Mucosa of rectum (tissue), 2 donors: ENCODE measurements at regions not wholly inside any gene's neighbourhood (a gene's known extent, or its start where the extent isn't known, plus 50 kb on each side); places are given as distances from the start of the nearest gene placed in this dataset.

Experiments
- H3K27ac ChIP-seq, 2 donors: one replicate each; pipeline ENCODE4 v1.7.0; 2013; ENCODE audit warnings: inconsistent platforms in 2 of 2, low read depth in 2 of 2, low read length in 2 of 2
- H3K27me3 ChIP-seq, 2 donors: one replicate each; pipeline ENCODE4 v1.7.0; 2013; ENCODE audit warnings: low read length in 2 of 2; ENCODE audit not compliant: control insufficient read depth in 2 of 2, insufficient read depth in 2 of 2
- H3K36me3 ChIP-seq, 2 donors: one replicate each; pipeline ENCODE4 v1.7.0; 2013; ENCODE audit warnings: low read length in 2 of 2; ENCODE audit not compliant: control insufficient read depth in 2 of 2, insufficient read depth in 2 of 2
- H3K4me1 ChIP-seq, 2 donors: one replicate each; pipeline ENCODE4 v1.7.0; 2013; ENCODE audit warnings: low read length in 2 of 2, mild to moderate bottlenecking in 1 of 2; ENCODE audit not compliant: control insufficient read depth in 2 of 2, insufficient read depth in 2 of 2
- H3K4me3 ChIP-seq, 2 donors: one replicate each; pipeline ENCODE4 v1.7.0; 2013; ENCODE audit warnings: low read length in 2 of 2
- H3K9ac ChIP-seq, 2 donors: one replicate each; pipeline ENCODE4 v1.7.0; 2013; ENCODE audit warnings: low read length in 2 of 2, low read depth in 1 of 2, mild to moderate bottlenecking in 1 of 2
- H3K9me3 ChIP-seq, 2 donors: one replicate each; pipeline ENCODE4 v1.7.0; 2013; ENCODE audit warnings: low read length in 2 of 2; ENCODE audit not compliant: control insufficient read depth in 2 of 2
- donor health status: healthy.
- donor health status: Normal muscosa, but diverticular disease.

DNA sequence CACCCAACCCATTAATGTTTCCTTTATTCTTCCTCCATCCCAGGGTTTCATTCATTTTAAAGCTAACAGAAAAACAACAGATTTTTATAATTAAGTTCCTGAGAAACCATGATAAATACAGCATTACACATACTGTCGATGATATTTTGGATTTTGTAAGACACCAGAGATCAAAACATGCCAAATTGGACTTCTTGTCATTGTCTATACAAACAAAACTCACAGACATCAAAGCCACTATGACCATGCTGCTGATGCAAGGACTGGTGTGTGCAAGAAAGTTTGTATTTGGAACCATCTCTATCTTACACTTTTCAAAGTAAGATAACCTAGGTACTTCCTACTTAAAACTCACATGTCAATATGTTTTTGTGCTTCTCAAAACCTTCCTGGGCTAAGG lies 294.0 kb upstream of the UGT8 start:
- H3K27me3 ChIP-seq, result no peaks in the 10 kb centered on the region
- no peak overlapping the region for H3K27ac ChIP-seq
- H3K36me3 ChIP-seq, result no peaks in the 10 kb centered on the region
- H3K9ac ChIP-seq, result no peak overlapping the region
- no peaks in the 10 kb centered on the region for H3K9me3 ChIP-seq
- H3K4me3 ChIP-seq, result no peak overlapping the region
- no peaks in the 10 kb centered on the region for H3K4me1 ChIP-seq

DNA sequence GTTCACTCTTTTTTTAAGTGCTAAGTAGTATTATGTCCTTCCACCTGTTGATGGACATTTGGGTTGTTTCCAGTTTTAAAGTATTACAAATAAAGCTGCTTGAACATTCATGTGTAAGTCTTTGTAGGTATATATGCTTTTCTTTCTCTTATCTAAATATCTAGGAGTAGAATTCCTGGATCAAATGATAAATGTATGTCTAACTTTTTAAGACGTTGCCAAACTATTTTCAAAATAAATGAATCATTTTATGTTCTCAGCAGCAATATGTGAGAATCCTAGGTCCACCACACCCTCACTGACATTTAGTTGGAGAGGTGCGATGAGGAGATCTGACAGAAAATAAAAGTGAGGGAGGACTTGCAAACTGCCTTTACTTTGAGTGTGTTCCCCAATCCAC lies 291.7 kb upstream of the UGT8 start:
- Histone ChIP-seq H3K27ac (no peak overlapping the region), H3K4me3 (no peak overlapping the region), H3K4me1 (no peaks in the 10 kb centered on the region), H3K36me3 (no peaks in the 10 kb centered on the region), H3K9me3 (no peaks in the 10 kb centered on the region), H3K27me3 (no peaks in the 10 kb centered on the region), H3K9ac (no peak overlapping the region)

GRCh38 chr4:114310296-114310925 lies 288.2 kb upstream of the UGT8 start:
- H3K4me1 ChIP-seq, result no peaks in the 10 kb centered on the region
- no peak overlapping the region for H3K27ac ChIP-seq
- H3K4me3 ChIP-seq, result no peak overlapping the region
- no peaks in the 10 kb centered on the region for H3K9me3 ChIP-seq
- H3K9ac ChIP-seq, result no peak overlapping the region
- no peaks in the 10 kb centered on the region for H3K27me3 ChIP-seq
- H3K36me3 ChIP-seq, result no peaks in the 10 kb centered on the region

GRCh38 chr4:114311787-114312186 lies 286.8 kb upstream of the UGT8 start:
- Histone ChIP-seq H3K9ac (no peak overlapping the region), H3K27me3 (no peaks in the 10 kb centered on the region), H3K36me3 (no peaks in the 10 kb centered on the region), H3K27ac (no peak overlapping the region), H3K4me1 (no peaks in the 10 kb centered on the region), H3K4me3 (no peak overlapping the region), H3K9me3 (no peaks in the 10 kb centered on the region)

- Histone ChIP-seq H3K27me3 (no peaks in the 10 kb centered on the region), H3K4me3 (no peak overlapping the region), H3K27ac (no peak overlapping the region), H3K36me3 (no peaks in the 10 kb centered on the region), H3K4me1 (no peaks in the 10 kb centered on the region), H3K9ac (no peak overlapping the region), H3K9me3 (no peaks in the 10 kb centered on the region)
Observed at GRCh38 chr4:114312338-114312737, 286.3 kb upstream of the UGT8 start.

DNA sequence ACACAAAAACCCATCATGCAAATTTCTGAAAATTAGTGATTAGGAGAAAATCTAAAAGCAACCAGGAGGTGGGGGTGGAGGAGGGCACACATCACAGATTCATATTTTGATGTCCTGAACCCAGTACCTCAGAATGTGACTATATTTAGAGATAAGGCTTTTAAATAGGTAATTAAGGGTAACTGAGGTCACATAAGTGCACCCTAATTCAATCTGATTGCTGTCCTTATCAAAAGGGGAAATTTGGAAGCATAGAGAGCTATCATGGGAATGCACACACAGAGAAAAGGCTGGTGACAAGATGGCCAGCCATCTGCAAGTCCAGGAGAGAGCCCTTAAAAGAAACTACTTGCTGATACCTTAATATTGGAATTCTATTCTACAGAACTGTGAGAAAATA lies 281.8 kb upstream of the UGT8 start:
- no peaks in the 10 kb centered on the region for H3K27me3 ChIP-seq
- H3K4me3 ChIP-seq, result no peak overlapping the region
- H3K27ac ChIP-seq, result no peak overlapping the region
- H3K9me3 ChIP-seq, result no peaks in the 10 kb centered on the region
- no peaks in the 10 kb centered on the region for H3K4me1 ChIP-seq
- no peak overlapping the region for H3K9ac ChIP-seq
- H3K36me3 ChIP-seq, result no peaks in the 10 kb centered on the region

- Histone ChIP-seq H3K9me3 (no peaks in the 10 kb centered on the region), H3K9ac (no peak overlapping the region), H3K4me3 (no peak overlapping the region), H3K4me1 (no peaks in the 10 kb centered on the region), H3K27me3 (no peaks in the 10 kb centered on the region), H3K36me3 (no peaks in the 10 kb centered on the region), H3K27ac (no peak overlapping the region)
Observed at GRCh38 chr4:114317564-114317963, 281.0 kb upstream of the UGT8 start.

GRCh38 chr4:114318309-114318708 lies 280.3 kb upstream of the UGT8 start:
- Histone ChIP-seq H3K4me1 (no peaks in the 10 kb centered on the region), H3K9ac (no peak overlapping the region), H3K9me3 (no peaks in the 10 kb centered on the region), H3K36me3 (no peaks in the 10 kb centered on the region), H3K27me3 (no peaks in the 10 kb centered on the region), H3K27ac (no peak overlapping the region), H3K4me3 (no peak overlapping the region)

GRCh38 chr4:114320126-114320525 lies 278.5 kb upstream of the UGT8 start:
- no peaks in the 10 kb centered on the region for H3K36me3 ChIP-seq
- H3K9ac ChIP-seq, result no peak overlapping the region
- no peaks in the 10 kb centered on the region for H3K27me3 ChIP-seq
- H3K9me3 ChIP-seq, result no peaks in the 10 kb centered on the region
- no peak overlapping the region for H3K4me3 ChIP-seq
- H3K4me1 ChIP-seq, result no peaks in the 10 kb centered on the region
- H3K27ac ChIP-seq, result no peak overlapping the region

- Histone ChIP-seq H3K27ac (no peak overlapping the region), H3K4me3 (no peak overlapping the region), H3K9ac (no peak overlapping the region), H3K4me1 (no peaks in the 10 kb centered on the region), H3K36me3 (no peaks in the 10 kb centered on the region), H3K9me3 (no peaks in the 10 kb centered on the region), H3K27me3 (no peaks in the 10 kb centered on the region)
Observed at GRCh38 chr4:114321366-114321765, 277.2 kb upstream of the UGT8 start.

- H3K4me1 ChIP-seq, result no peaks in the 10 kb centered on the region
- H3K27ac ChIP-seq, result no peak overlapping the region
- H3K36me3 ChIP-seq, result no peaks in the 10 kb centered on the region
- no peaks in the 10 kb centered on the region for H3K9me3 ChIP-seq
- H3K27me3 ChIP-seq, result no peaks in the 10 kb centered on the region
- no peak overlapping the region for H3K9ac ChIP-seq
- H3K4me3 ChIP-seq, result no peak overlapping the region
Observed at GRCh38 chr4:114323841-114324240, 274.8 kb upstream of the UGT8 start.
